Muscle of leg (tissue), 3 donors: ENCODE measurements at regions not wholly inside any gene's neighbourhood (a gene's known extent, or its start where the extent isn't known, plus 50 kb on each side); places are given as distances from the start of the nearest gene placed in this dataset.
A peak's percentile ranks its signal among the peaks of the same experiment; 100 is the strongest.

ENCODE experiments used
- DNase-seq: peaks from one replicate; pipeline ENCODE4 v3.0.0; 2013
- H3K27ac ChIP-seq: one replicate; pipeline ENCODE4 v1.5.1; 2013; ENCODE audit warnings: mild to moderate bottlenecking, low read length, control low read depth
- H3K27me3 ChIP-seq: one replicate; pipeline ENCODE4 v1.6.1; 2013; ENCODE audit warnings: low read length; ENCODE audit not compliant: control insufficient read depth, insufficient read depth
- H3K36me3 ChIP-seq: one replicate; pipeline ENCODE4 v1.6.1; 2013; ENCODE audit warnings: low read length; ENCODE audit not compliant: control insufficient read depth, insufficient read depth
- H3K4me1 ChIP-seq: one replicate; pipeline ENCODE4 v1.6.1; 2013; ENCODE audit warnings: low read length; ENCODE audit not compliant: control insufficient read depth, insufficient read depth
- H3K4me3 ChIP-seq: one replicate; pipeline ENCODE4 v1.5.1; 2013; ENCODE audit warnings: low read length, control low read depth
- H3K9me3 ChIP-seq: replicated peaks from 2 replicates; pipeline ENCODE4 v1.6.1; 2013; ENCODE audit warnings: low read depth, low read length; ENCODE audit not compliant: control insufficient read depth
- WGBS: methylation state at CpG from one replicate; pipeline ENCODE4 v1.1.5; 2013; ENCODE audit warnings: missing lambda C conversion rate; ENCODE audit not compliant: insufficient coverage; 5-methylcytosine and 5-hydroxymethylcytosine counted together

DNA sequence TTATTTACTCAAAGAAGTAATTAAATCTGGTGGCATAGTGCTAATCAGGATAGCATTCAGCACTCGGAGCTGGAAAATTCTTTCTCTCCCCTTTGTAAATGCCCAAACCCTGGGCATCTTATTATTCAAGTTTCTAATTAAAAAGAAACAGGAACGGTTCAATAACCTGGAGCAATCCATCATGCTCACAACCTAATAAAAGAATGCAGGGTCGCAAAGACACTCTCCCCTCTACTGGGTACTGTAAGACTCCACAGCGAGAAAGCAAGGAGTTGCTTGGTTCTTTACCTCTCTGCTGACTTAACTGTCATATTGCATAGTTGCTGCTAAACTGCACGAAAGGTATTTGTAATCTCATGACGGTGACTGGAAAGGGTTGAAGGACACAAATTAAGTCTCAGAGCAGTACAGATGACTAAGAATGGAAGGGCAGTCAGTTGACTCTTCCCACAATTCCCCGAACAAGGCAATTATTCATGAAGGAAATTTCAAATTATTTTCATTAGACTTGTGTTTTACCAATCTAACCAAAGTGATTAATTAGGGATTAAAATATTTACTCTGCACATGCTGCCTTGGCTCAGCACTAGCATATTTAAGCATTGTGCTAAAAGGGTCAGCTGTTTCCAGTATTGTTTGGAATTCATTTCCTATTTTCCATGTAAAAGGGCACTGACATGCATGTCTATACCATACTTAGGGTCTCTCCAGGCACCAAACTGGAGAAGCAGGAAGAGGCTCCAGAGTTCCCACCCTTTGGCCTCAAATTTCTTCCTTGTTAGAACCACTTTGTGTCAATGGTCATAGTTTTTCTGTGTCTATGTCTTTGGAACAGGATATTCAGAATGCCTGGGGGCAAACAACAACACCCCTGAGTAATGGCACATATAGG lies 182.2 kb downstream of the EXOC5 start:
- Histone ChIP-seq H3K4me3 (no peak overlapping the region), H3K27ac (no peak overlapping the region), H3K36me3 (no peaks in the 10 kb centered on the region), H3K4me1 (no peaks in the 10 kb centered on the region), H3K9me3 (no peaks in the 10 kb centered on the region), H3K27me3 (no peaks in the 10 kb centered on the region)
- 83% methylated on average over 1 of the region's 7 CpGs for WGBS
- no peak for DNase-seq

DNA sequence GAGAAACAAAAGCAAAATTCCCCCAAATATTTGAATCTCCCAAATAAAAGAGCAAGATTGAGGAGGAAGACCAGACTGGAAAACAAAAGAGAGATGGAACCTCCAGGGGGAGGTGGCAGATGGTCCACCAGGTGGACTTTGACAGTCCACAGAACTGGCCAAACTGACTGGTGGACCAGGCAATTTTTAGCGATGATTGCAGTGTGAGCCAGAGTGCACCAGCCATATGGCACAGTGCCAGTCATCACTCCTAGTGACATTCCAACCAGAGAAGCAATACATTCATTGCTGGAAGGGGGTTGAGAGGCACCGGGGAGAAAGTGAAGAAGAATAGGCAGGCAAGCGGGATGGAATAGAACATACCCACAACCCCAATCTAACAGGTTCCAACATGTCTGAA lies 182.9 kb downstream of the EXOC5 start:
- WGBS, result 60% methylated on average over 1 of the region's 3 CpGs
- H3K9me3 ChIP-seq, result no peaks in the 10 kb centered on the region
- no peaks in the 10 kb centered on the region for H3K27me3 ChIP-seq
- peak; percentile 6 for DNase-seq
- H3K36me3 ChIP-seq, result no peaks in the 10 kb centered on the region
- no peak overlapping the region for H3K27ac ChIP-seq
- no peaks in the 10 kb centered on the region for H3K4me1 ChIP-seq
- no peak overlapping the region for H3K4me3 ChIP-seq

DNA sequence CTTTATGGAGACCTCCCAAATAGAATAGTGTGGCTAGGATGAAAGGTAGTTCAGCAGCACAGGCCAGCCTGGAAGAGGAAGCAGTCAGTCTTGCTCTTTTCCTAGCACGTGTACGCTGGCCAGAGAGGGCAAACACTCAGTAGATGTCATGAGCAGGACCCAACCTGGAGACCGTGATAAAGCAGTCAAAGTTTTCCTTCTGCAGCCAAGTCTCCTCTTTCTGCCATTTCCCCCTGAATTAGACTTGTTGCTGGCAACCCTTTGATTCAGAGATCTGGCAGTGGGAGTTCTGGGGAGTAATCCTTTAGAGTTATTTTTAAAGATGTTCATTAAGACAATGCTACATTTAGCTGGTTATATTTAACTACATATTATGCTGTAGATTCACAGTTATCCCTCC lies 183.7 kb downstream of the EXOC5 start:
- no peak overlapping the region for H3K27ac ChIP-seq
- H3K36me3 ChIP-seq, result no peaks in the 10 kb centered on the region
- H3K9me3 ChIP-seq, result no peaks in the 10 kb centered on the region
- WGBS, result 37% methylated on average over 3 of the region's 3 CpGs
- no peaks in the 10 kb centered on the region for H3K27me3 ChIP-seq
- no peak for DNase-seq
- no peak overlapping the region for H3K4me3 ChIP-seq
- H3K4me1 ChIP-seq, result no peaks in the 10 kb centered on the region

DNA sequence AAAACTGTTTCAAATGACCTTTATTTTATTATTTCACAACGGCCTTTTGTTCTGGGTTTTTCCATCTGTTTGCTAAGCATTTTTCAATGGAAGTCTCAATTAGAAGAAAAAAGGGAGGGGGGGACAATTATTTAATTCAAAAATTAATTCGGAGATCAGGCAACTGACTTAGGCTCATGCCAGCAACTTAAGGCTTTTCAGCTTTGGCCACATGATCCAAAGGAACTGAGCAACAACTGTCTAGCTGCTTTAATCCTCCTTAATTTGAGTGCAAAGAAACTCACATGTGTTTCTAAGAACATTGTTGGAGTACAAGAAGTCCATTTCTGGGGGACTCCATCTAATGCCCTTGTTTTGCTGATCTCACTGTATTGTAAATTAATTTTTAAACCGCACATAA lies 188.0 kb downstream of the EXOC5 start:
- DNase-seq, result no peak
- Histone ChIP-seq H3K4me3 (no peak overlapping the region), H3K9me3 (no peaks in the 10 kb centered on the region), H3K36me3 (no peaks in the 10 kb centered on the region), H3K27me3 (no peaks in the 10 kb centered on the region), H3K27ac (no peak overlapping the region), H3K4me1 (no peaks in the 10 kb centered on the region)
- WGBS, result 90% methylated on average over 2 of the region's 3 CpGs

DNA sequence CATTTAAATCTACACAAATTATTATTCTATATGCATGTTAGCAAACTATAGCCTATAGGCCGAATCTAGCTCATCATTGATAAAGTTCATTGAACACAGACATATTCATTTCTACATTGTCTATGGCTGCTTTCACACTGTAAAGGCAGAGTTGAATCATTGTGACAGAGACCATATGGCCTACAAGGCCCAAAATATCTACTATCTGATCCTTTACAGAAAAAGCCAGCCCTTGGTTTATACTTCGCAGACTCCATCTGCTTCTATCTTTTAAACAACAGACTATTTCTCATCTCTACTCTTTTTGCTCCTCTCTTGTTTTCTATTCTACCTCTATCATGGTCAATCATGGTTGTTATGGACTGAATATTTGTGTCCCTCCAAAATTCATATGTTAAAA lies 190.7 kb downstream of the EXOC5 start:
- no peaks in the 10 kb centered on the region for H3K4me1 ChIP-seq
- H3K27me3 ChIP-seq, result no peaks in the 10 kb centered on the region
- no peak for DNase-seq
- H3K27ac ChIP-seq, result no peak overlapping the region
- H3K9me3 ChIP-seq, result no peaks in the 10 kb centered on the region
- H3K4me3 ChIP-seq, result no peak overlapping the region
- WGBS, result 100% methylated on average over 1 of the region's 2 CpGs
- no peaks in the 10 kb centered on the region for H3K36me3 ChIP-seq

DNA sequence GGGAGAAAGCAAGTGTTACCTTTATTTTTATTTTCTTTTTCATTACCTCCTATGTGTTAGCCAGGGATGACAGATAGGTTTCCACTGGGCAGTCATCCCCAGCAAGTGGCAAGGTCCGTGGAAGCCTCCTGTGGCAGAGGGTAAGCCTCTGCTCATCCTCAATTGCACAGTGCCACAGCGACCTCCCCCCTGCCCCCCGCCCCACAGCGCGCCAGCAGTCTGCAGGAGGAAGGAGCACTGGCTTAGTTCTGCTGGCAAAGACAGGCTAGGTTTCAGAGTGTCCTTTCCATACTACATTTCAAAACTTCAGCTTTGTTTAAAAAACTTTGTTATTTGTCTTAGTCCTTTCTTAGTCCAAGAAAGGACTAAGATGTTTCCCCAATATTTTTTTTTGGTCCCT lies 194.7 kb downstream of the EXOC5 start:
- H3K9me3 ChIP-seq, result no peaks in the 10 kb centered on the region
- no peaks in the 10 kb centered on the region for H3K36me3 ChIP-seq
- H3K27ac ChIP-seq, result no peak overlapping the region
- H3K4me3 ChIP-seq, result no peak overlapping the region
- no peaks in the 10 kb centered on the region for H3K4me1 ChIP-seq
- peaks cover 4% of the 10 kb centered on the region for H3K27me3 ChIP-seq
- WGBS, result 49% methylated on average over 4 of the region's 5 CpGs
- no peak for DNase-seq

DNA sequence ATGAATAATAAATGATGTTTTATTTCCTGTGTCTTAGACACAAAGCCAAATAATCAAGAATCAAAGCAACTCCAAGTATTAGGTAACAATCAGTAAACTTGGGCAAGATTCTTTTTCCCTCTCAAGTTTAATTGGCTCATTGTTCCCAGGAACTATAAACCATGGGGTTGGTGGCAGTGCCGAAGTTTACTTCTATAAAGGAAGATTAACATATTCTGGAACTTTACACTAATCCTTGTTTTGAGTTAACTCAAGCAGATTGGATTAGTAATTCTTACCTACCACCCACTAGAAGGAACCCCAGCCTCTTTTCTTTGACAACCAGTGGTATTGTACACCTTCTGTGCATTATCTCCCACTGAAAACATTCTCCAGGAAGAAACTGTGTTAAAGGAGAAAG lies 197.1 kb downstream of the EXOC5 start:
- H3K27me3 ChIP-seq, result peaks cover 11% of the 10 kb centered on the region

DNA sequence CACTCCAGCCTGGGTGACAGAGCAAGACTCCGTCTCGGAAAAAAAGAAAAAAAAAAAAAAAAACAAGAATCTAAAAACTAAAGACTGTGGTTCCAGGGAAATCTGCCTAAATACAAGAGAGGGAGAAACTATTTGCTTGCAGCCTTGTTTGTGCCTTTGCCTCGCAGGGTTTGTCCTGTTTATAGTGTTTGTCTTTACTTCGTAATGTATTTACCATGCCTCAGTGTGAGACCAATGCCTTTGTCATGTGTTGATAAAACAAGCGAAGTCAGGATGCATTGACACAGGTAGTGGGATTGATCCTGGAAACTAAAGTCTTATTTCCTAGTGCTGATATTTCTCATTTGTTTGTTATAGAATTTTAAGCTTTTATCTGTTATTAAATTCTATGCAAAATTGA lies 199.0 kb downstream of the EXOC5 start:
- DNase-seq, result no peak
- no peaks in the 10 kb centered on the region for H3K9me3 ChIP-seq
- no peaks in the 10 kb centered on the region for H3K4me1 ChIP-seq
- WGBS, result 40% methylated on average over 1 of the region's 5 CpGs
- H3K4me3 ChIP-seq, result no peak overlapping the region
- H3K27ac ChIP-seq, result no peak overlapping the region
- H3K36me3 ChIP-seq, result no peaks in the 10 kb centered on the region
- H3K27me3 ChIP-seq, result peaks cover 11% of the 10 kb centered on the region

More for the DNA sequence above, 197.1 kb downstream of the EXOC5 start:
- no peaks in the 10 kb centered on the region for H3K9me3 ChIP-seq
- H3K4me1 ChIP-seq, result no peaks in the 10 kb centered on the region
- no CpG with 5 or more reads among the region's 1 CpG for WGBS
- H3K36me3 ChIP-seq, result no peaks in the 10 kb centered on the region
- no peak for DNase-seq
- no peak overlapping the region for H3K27ac ChIP-seq
- no peak overlapping the region for H3K4me3 ChIP-seq

DNA sequence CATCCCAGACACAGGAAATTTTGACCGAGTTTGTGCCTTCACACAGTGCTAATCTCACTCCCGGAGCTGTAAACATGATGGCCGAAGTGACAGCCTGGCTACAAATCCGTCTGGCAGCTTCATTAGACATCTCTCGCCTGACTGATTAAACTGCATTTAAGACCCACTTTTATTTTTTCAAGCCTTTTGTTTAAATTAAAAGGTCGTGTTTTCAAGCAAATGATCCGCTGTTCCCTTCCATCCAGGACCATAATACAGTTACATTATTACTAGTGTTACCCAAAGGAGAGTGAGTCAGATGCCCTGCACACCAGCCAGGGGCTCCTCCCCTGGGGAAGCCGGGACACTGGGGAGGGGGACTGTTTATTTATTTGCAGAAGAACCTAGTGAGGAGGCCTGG lies 200.2 kb downstream of the EXOC5 start:
- no peaks in the 10 kb centered on the region for H3K9me3 ChIP-seq
- peaks cover 11% of the 10 kb centered on the region for H3K27me3 ChIP-seq
- no peak overlapping the region for H3K4me3 ChIP-seq
- no peak for DNase-seq
- H3K27ac ChIP-seq, result no peak overlapping the region
- no peaks in the 10 kb centered on the region for H3K4me1 ChIP-seq
- WGBS, result 25% methylated on average over 4 of the region's 8 CpGs
- H3K36me3 ChIP-seq, result no peaks in the 10 kb centered on the region

DNA sequence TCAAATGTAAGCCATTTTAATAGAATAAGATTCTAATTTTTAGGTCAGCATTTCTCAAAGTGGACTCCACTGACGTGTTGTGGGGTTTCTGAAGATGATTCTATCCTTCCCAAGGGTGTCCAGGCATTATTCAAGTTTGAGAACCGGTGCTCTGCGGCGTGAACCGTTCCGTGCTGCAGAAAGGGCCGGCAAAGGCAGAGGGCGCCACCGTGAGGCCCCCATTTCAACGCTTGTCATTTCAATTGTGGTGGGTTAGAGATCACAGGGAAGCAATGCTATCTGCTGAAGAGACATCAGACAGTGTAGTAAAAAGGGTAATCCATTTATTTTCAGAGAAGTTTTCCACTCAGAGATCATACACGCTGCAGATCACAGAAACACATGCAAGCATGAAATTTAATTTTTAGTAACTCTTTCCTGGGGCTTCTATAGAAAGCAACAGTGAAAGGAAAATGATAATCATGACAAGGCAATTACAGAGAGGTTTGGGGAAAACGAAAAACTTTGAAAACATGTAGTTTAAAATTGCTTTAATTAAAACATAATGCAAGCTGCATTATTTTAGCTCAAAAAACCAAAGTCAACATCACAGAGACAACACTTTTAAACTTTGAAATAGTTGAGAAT lies 201.7 kb downstream of the EXOC5 start:
- no peak overlapping the region for H3K4me3 ChIP-seq
- no peak overlapping the region for H3K27ac ChIP-seq
- WGBS, result no CpG with 5 or more reads among the region's 12 CpGs
- H3K27me3 ChIP-seq, result peaks cover 11% of the 10 kb centered on the region
- no peaks in the 10 kb centered on the region for H3K9me3 ChIP-seq
- peak; percentile 40 for DNase-seq
- no peaks in the 10 kb centered on the region for H3K36me3 ChIP-seq
- H3K4me1 ChIP-seq, result no peaks in the 10 kb centered on the region
